ENCODE measurements at regions not wholly inside any gene's neighbourhood (a gene's known extent, or its start where the extent isn't known, plus 50 kb on each side); places are given as distances from the start of the nearest gene placed in this dataset.
A peak's percentile ranks its signal among the peaks of the same experiment; 100 is the strongest.

- H3K27ac Mint-ChIP-seq (ENCODE audit: unreplicated experiment) = no peak overlapping the region
- peaks cover 26% of the 10 kb centered on the region for H3K27me3 Mint-ChIP-seq (ENCODE audit: unreplicated experiment)
- no peak for DNase-seq
- no peaks in the 10 kb centered on the region for H3K36me3 Mint-ChIP-seq (ENCODE audit: insufficient read depth, unreplicated experiment)
- TF ChIP-seq, protein P1, sequence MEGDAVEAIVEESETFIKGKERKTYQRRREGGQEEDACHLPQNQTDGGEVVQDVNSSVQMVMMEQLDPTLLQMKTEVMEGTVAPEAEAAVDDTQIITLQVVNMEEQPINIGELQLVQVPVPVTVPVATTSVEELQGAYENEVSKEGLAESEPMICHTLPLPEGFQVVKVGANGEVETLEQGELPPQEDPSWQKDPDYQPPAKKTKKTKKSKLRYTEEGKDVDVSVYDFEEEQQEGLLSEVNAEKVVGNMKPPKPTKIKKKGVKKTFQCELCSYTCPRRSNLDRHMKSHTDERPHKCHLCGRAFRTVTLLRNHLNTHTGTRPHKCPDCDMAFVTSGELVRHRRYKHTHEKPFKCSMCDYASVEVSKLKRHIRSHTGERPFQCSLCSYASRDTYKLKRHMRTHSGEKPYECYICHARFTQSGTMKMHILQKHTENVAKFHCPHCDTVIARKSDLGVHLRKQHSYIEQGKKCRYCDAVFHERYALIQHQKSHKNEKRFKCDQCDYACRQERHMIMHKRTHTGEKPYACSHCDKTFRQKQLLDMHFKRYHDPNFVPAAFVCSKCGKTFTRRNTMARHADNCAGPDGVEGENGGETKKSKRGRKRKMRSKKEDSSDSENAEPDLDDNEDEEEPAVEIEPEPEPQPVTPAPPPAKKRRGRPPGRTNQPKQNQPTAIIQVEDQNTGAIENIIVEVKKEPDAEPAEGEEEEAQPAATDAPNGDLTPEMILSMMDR (IDR thresholded peaks at IDR 0.05; ENCODE audit: unreplicated experiment) = no peak
- H3K4me3 Mint-ChIP-seq (ENCODE audit: low read depth, unreplicated experiment) = no peak overlapping the region
- CTCF ChIA-PET = interaction anchor here (0.7 to 1.2 kb wide), 2 partner anchors 49 to 769 kb away, joined by 4 to 9 read pairs; no protein-coding TSS in a partner anchor
- no peaks in the 10 kb centered on the region for H3K9me3 Mint-ChIP-seq (ENCODE audit: low read depth, unreplicated experiment)
- BruUV-seq (replicated peaks) = no TSS peak
- H3K4me1 Mint-ChIP-seq (ENCODE audit: low read depth, unreplicated experiment) = no peaks in the 10 kb centered on the region
- intact Hi-C loops (cut with micrococcal nuclease; ENCODE audit: unreplicated experiment) = no loop called here
Observed at GRCh38 chr1:240001177-240001740, 90.4 kb upstream of the FMN2 start.

GRCh38 chr1:240004086-240004749 lies 87.5 kb upstream of the FMN2 start:
- no peaks in the 10 kb centered on the region for H3K9me3 Mint-ChIP-seq (ENCODE audit: low read depth, unreplicated experiment)
- DNase-seq = peak; percentile 30
- no peak overlapping the region for H3K27ac Mint-ChIP-seq (ENCODE audit: unreplicated experiment)
- no peak overlapping the region for H3K4me3 Mint-ChIP-seq (ENCODE audit: low read depth, unreplicated experiment)
- TF ChIP-seq, protein P1 (IDR thresholded peaks at IDR 0.05; ENCODE audit: unreplicated experiment) = peak; percentile 73
- BruUV-seq (replicated peaks) = no TSS peak
- H3K36me3 Mint-ChIP-seq (ENCODE audit: insufficient read depth, unreplicated experiment) = no peaks in the 10 kb centered on the region
- no peaks in the 10 kb centered on the region for H3K27me3 Mint-ChIP-seq (ENCODE audit: unreplicated experiment)
- intact Hi-C loops (cut with micrococcal nuclease; ENCODE audit: unreplicated experiment) = no loop called here
- CTCF ChIA-PET = interaction anchor here (0.7 to 1.4 kb wide), 4 partner anchors 53 to 1840 kb away, joined by 3 to 10 read pairs (median 4); no protein-coding TSS in a partner anchor
- H3K4me1 Mint-ChIP-seq (ENCODE audit: low read depth, unreplicated experiment) = no peaks in the 10 kb centered on the region

GRCh38 chr1:240005997-240006650 lies 85.6 kb upstream of the FMN2 start:
- peaks cover 3% of the 10 kb centered on the region for H3K9me3 Mint-ChIP-seq (ENCODE audit: low read depth, unreplicated experiment)
- BruUV-seq (replicated peaks) = no TSS peak
- no peak overlapping the region for H3K4me3 Mint-ChIP-seq (ENCODE audit: low read depth, unreplicated experiment)
- no peak for DNase-seq
- H3K27ac Mint-ChIP-seq (ENCODE audit: unreplicated experiment) = no peak overlapping the region
- TF ChIP-seq, protein P1 (IDR thresholded peaks at IDR 0.05; ENCODE audit: unreplicated experiment) = no peak
- H3K36me3 Mint-ChIP-seq (ENCODE audit: insufficient read depth, unreplicated experiment) = no peaks in the 10 kb centered on the region
- CTCF ChIA-PET = interaction anchor here (0.6 to 1.4 kb wide), 3 partner anchors 8 to 55 kb away, joined by 3 to 10 read pairs (median 3); no protein-coding TSS in a partner anchor
- intact Hi-C loops (cut with micrococcal nuclease; ENCODE audit: unreplicated experiment) = no loop called here
- no peaks in the 10 kb centered on the region for H3K27me3 Mint-ChIP-seq (ENCODE audit: unreplicated experiment)
- no peaks in the 10 kb centered on the region for H3K4me1 Mint-ChIP-seq (ENCODE audit: low read depth, unreplicated experiment)

DNA sequence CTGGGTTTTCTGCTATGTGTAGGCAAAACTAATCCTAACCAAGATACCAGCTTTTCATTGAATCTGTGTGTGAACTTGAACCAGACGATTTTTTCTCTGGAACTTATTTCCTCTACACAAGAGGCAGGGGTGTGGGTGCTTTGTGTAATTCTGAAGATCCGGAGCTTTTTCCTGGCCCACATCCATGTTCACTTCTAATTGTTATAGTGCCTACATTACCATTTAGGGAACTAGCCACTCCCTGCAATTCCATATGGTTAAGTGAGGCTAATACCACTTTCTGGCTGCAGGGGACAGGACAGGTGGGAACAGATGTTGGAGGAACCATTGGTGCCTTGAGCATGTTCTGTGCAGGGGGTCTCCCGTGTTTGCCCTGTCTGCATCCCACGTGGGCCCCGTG lies 83.4 kb upstream of the FMN2 start:
- CTCF ChIA-PET = no interaction called here
- DNase-seq = no peak
- H3K27me3 Mint-ChIP-seq (ENCODE audit: unreplicated experiment) = peaks cover 11% of the 10 kb centered on the region
- H3K4me3 Mint-ChIP-seq (ENCODE audit: low read depth, unreplicated experiment) = no peak overlapping the region
- BruUV-seq (replicated peaks) = no TSS peak
- H3K4me1 Mint-ChIP-seq (ENCODE audit: low read depth, unreplicated experiment) = no peaks in the 10 kb centered on the region
- TF ChIP-seq, protein P1 (IDR thresholded peaks at IDR 0.05; ENCODE audit: unreplicated experiment) = no peak
- intact Hi-C loops (cut with micrococcal nuclease; ENCODE audit: unreplicated experiment) = no loop called here
- H3K27ac Mint-ChIP-seq (ENCODE audit: unreplicated experiment) = no peak overlapping the region
- no peaks in the 10 kb centered on the region for H3K36me3 Mint-ChIP-seq (ENCODE audit: insufficient read depth, unreplicated experiment)
- H3K9me3 Mint-ChIP-seq (ENCODE audit: low read depth, unreplicated experiment) = peaks cover 7% of the 10 kb centered on the region
